ENCODE measurements at regions not wholly inside any gene's neighbourhood (a gene's known extent, or its start where the extent isn't known, plus 50 kb on each side); places are given as distances from the start of the nearest gene placed in this dataset.

- no peak for DNase-seq (ENCODE audit: low read depth in 2 of 3, low spot score in 2 of 3)
Observed at GRCh38 chr2:126990200-126990599, 91.5 kb downstream of the TEX51 start.

GRCh38 chr2:126990605-126991532 is 92.2 kb downstream of the TEX51 start:
- no peak for DNase-seq (ENCODE audit: low read depth in 2 of 3, low spot score in 2 of 3)

DNA sequence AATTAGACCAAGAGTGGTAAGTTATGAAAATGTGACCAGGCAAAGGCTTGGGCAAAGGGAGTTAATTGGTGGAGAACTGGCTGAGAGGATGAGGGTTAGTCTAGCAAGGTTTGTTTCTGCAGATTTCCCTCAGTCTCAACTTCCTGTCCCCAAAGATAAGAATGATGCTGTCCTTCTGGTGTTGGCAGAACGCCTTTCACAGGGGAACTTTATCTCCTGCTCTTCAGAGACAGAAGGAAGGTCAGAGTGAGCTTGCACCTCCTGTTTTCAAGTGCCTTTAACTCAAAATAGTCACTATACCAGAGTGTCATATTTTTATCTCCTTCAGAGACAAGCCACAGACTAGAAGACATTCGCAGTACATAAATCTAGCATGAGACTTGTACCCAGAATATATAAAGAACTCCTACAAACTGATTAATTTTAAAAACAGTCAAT is 95.7 kb downstream of the TEX51 start:
- no peak for DNase-seq (ENCODE audit: low read depth in 2 of 3, low spot score in 2 of 3)

DNA sequence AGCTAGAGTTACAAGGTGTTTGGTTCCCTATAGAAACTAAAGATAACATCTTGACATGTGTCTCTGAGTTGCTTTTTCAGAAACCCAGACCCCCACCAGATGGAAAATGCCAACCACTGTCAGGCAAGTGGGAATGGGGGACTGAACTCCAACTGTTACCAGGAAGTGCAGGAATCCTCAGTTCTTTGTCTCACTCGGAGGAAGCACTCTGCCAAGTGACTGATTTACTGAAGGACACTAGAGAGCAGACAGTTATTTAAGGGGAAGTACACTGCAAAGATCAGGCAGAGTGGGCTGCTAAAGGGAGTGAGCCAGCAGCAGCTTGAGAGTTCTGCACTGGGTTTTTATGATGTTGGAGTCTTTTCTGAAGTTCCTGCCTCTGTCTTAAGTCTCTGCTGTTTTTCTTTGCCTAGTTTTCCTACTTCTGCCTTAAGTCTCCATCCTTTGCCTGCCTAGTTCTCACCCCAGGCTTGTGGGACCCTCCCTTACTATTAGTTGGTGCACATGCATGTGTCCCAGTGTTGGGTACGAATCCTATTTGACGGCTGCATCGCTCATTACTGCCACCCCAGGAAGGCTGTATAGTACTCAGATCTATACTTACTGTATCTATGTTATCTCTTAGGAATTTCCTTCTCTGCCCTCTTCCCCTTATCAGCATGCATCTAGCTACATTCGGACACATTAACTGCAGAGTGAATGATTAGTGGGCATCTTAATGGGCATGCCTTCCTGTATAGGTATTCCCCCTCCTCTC is 97.1 kb downstream of the TEX51 start:
- peak in 1 of 3 donors; percentile 52 for DNase-seq (ENCODE audit: low read depth in 2 of 3, low spot score in 2 of 3)

DNA sequence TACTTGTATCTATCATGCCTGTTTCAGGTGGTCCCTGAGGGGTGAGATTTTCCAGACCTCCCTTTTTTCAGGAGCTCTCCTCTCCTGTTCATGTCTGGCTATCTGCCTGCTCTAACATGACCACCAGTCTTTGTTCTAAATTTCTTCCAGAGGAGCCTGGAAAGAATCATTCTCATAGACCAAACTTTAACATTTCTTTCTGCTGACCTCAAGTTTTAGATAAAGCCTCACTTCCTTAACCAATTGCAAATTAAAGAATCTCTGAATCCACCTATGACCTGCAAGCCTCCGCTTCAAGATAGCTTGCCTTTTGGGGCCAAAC is 97.6 kb downstream of the TEX51 start:
- no peak for DNase-seq (ENCODE audit: low read depth in 2 of 3, low spot score in 2 of 3)

All from hematopoietic multipotent progenitor cell (in vitro differentiated cells).